Panc1 (cell line): ENCODE measurements at regions not wholly inside any gene's neighbourhood (a gene's known extent, or its start where the extent isn't known, plus 50 kb on each side); places are given as distances from the start of the nearest gene placed in this dataset.

Experiments used
- ATAC-seq: fragments of 200-7000 bp; cut with Tn5 transposase; 2 replicates; pipeline ENCODE4 v1.9.1; 2020; ENCODE audit warnings: mild to moderate bottlenecking, moderate library complexity
- BruUV-seq: library from RNA; stranded (reverse); fragments of 400-500 nt; replicated peaks from 2 replicates; lab custom pipeline; 2021; lab: Mats Ljungman, UMichigan
- CTCF ChIA-PET: fragments of 300-600 bp; sonication (Branson Sonifier 250); formaldehyde crosslinking; loops from one replicate; lab custom pipeline; 2022; ENCODE audit warnings: antibody characterized with exemption; lab: Charles Lee
- POLR2A ChIA-PET: fragments of 300-600 bp; sonication (Branson Sonifier 250); formaldehyde crosslinking; loops from one replicate; lab custom pipeline; 2022; ENCODE audit warnings: antibody characterized with exemption; lab: Charles Lee
- DNase-seq: peaks from one replicate; pipeline ENCODE4 v3.0.0-alpha.2; 2010; ENCODE audit warnings: low read depth, low spot score
- H3K27ac ChIP-seq: 2 replicates; pipeline ENCODE4 v1.5.1; 2011; ENCODE audit warnings: mild to moderate bottlenecking, low read length, inconsistent platforms
- H3K27me3 ChIP-seq: fragments of 200-500 bp; sonication (Bioruptor generic); 2 replicates; pipeline ENCODE4 v1.6.0; 2014; ENCODE audit warnings: low read length, inconsistent platforms; ENCODE audit not compliant: control insufficient read depth, insufficient read depth
- H3K36me3 ChIP-seq: fragments of 200-500 bp; sonication (Bioruptor generic); 2 replicates; pipeline ENCODE4 v1.5.1; 2014; ENCODE audit warnings: inconsistent platforms, mild to moderate bottlenecking, low read length, moderate library complexity; ENCODE audit not compliant: control insufficient read depth, insufficient read depth
- H3K4me1 ChIP-seq: 2 replicates; pipeline ENCODE4 v1.5.1; 2011; ENCODE audit warnings: inconsistent platforms, mild to moderate bottlenecking, low read length, moderate library complexity; ENCODE audit not compliant: control insufficient read depth, insufficient read depth
- H3K4me3 ChIP-seq, 2 experiments: 2 replicates each; pipeline ENCODE4 v1.5.1; 2011 to 2012; ENCODE audit warnings: low read depth in 2 of 2, low read length in 2 of 2, mild to moderate bottlenecking in 2 of 2, inconsistent platforms in 1 of 2, moderate library complexity in 1 of 2
- H3K9me3 ChIP-seq: fragments of 200-500 bp; sonication (Bioruptor generic); 2 replicates; pipeline ENCODE4 v1.5.1; 2014; ENCODE audit warnings: low read depth, mild to moderate bottlenecking, inconsistent platforms, low read length, moderate library complexity; ENCODE audit not compliant: control insufficient read depth, insufficient read depth
- CTCF ChIP-seq: fragments of 450-650 bp; IDR thresholded peaks from 2 replicates; pipeline ENCODE4 v1.5.1; 2017; ENCODE audit warnings: mild to moderate bottlenecking
- POLR2AphosphoS5 ChIP-seq: IDR thresholded peaks from 2 replicates; pipeline ENCODE4 v1.6.1; 2012; ENCODE audit warnings: mild to moderate bottlenecking, low read depth, low read length, moderate library complexity
- REST ChIP-seq, 2 experiments: IDR thresholded peaks; 2 replicates each; pipeline ENCODE4 v1.6.1; 2011 to 2012; ENCODE audit warnings: low read depth in 2 of 2, control low read depth in 1 of 2, low read length in 1 of 2, mild to moderate bottlenecking in 1 of 2, moderate library complexity in 1 of 2; ENCODE audit not compliant: insufficient read depth in 1 of 2
- SIN3A ChIP-seq: IDR thresholded peaks from 2 replicates; pipeline ENCODE4 v1.6.1; 2012; ENCODE audit warnings: low read depth, mild to moderate bottlenecking, low read length, moderate library complexity, borderline replicate concordance; ENCODE audit not compliant: insufficient read depth
- TCF7L2 ChIP-seq: IDR thresholded peaks from 2 replicates; pipeline ENCODE4 v1.6.1; 2011; ENCODE audit warnings: mild to moderate bottlenecking, low read depth, low read length, inconsistent platforms
- in situ Hi-C: cut with HindIII; loops from 2 replicates; pipeline ENCODE4 v1.10.0; 2016; ENCODE audit warnings: low sequenced_read_pairs, low pct_unique_long_range_greater_than_20kb
- intact Hi-C: fragments of 100-400 bp; cut with micrococcal nuclease; formaldehyde crosslinking; loops from one replicate; pipeline ENCODE4 v1.10.0; 2022; ENCODE audit not compliant: unreplicated experiment

GRCh38 chr6:139962654-139963347, 588.4 kb upstream of the CITED2 start:
- intact Hi-C loops = no loop called here
- no TSS peak for BruUV-seq

GRCh38 chr6:139961190-139961589, 586.7 kb upstream of the CITED2 start:
- peak; percentile 45; the same call in 1 of the 2 replicates for ATAC-seq
- no peaks in the 10 kb centered on the region for H3K36me3 ChIP-seq
- DNase-seq = no peak
- TF ChIP-seq TCF7L2 (peak; percentile 53), REST (IDR thresholded peaks at IDR 0.05; ENCODE audit: insufficient read depth in 1 of 2, low read depth in 2 of 2, low read length in 1 of 2) (no peak; a peak in 1 of 4 replicates)
- no peaks in the 10 kb centered on the region for H3K27me3 ChIP-seq
- BruUV-seq = no TSS peak
- H3K27ac ChIP-seq = peak overlapping the region; percentile 79; the same call in 1 of the 2 replicates
- no peaks in the 10 kb centered on the region for H3K9me3 ChIP-seq
- CTCF ChIA-PET = no interaction called here
- intact Hi-C loops = no loop called here
- in situ Hi-C loops = no loop called here
- H3K4me3 ChIP-seq = no peak overlapping the region
- H3K4me1 ChIP-seq = peaks cover 7% of the 10 kb centered on the region
- POLR2A ChIA-PET = no interaction called here

More at GRCh38 chr6:139962654-139963347, 588.4 kb upstream of the CITED2 start:
- H3K4me3 ChIP-seq = no peak overlapping the region
- peaks cover 7% of the 10 kb centered on the region for H3K4me1 ChIP-seq
- DNase-seq (no peak), ATAC-seq (no peak)
- H3K36me3 ChIP-seq = no peaks in the 10 kb centered on the region
- no peaks in the 10 kb centered on the region for H3K27me3 ChIP-seq
- H3K9me3 ChIP-seq = no peaks in the 10 kb centered on the region
- POLR2A ChIA-PET = no interaction called here
- in situ Hi-C loops = no loop called here
- CTCF ChIA-PET = no interaction called here
- no peak for TF ChIP-seq POLR2AphosphoS5
- no peak for TF ChIP-seq CTCF
- no peak for TF ChIP-seq REST (IDR thresholded peaks at IDR 0.05; ENCODE audit: insufficient read depth in 1 of 2, low read depth in 2 of 2, low read length in 1 of 2)
- TF ChIP-seq TCF7L2 = no peak
- TF ChIP-seq SIN3A = no peak
- H3K27ac ChIP-seq = peak overlapping the region; percentile 79
